Adrenal gland (tissue), 5 donors: ENCODE measurements at regions not wholly inside any gene's neighbourhood (a gene's known extent, or its start where the extent isn't known, plus 50 kb on each side); places are given as distances from the start of the nearest gene placed in this dataset.
A peak's percentile ranks its signal among the peaks of the same experiment; 100 is the strongest.

Experiments
- POLR2A ChIP-seq, 2 donors: fragments of 450-650 bp; IDR thresholded peaks; one replicate each; pipeline ENCODE4 v1.6.1; 2017; ENCODE audit warnings: antibody characterized with exemption in 2 of 2, mild to moderate bottlenecking in 2 of 2, moderate library complexity in 1 of 2
- TF ChIP-seq, protein P1 (sequence below), 6 experiments: fragments of 450-650 bp in 4 of 6; fragments of 200-600 bp in 2 of 6; sonication (generic) in 1 of 6; IDR thresholded peaks; 1 replicate in 5 of 6; 2 replicates in 1 of 6; pipeline versions ENCODE4 v1.5.1 to v1.8.0; 2016 to 2021; ENCODE audit warnings: antibody characterized with exemption in 6 of 6, mild to moderate bottlenecking in 2 of 6, moderate library complexity in 1 of 6
- donor health status: DM: no; HTN: no; CAD: no.

DNA sequence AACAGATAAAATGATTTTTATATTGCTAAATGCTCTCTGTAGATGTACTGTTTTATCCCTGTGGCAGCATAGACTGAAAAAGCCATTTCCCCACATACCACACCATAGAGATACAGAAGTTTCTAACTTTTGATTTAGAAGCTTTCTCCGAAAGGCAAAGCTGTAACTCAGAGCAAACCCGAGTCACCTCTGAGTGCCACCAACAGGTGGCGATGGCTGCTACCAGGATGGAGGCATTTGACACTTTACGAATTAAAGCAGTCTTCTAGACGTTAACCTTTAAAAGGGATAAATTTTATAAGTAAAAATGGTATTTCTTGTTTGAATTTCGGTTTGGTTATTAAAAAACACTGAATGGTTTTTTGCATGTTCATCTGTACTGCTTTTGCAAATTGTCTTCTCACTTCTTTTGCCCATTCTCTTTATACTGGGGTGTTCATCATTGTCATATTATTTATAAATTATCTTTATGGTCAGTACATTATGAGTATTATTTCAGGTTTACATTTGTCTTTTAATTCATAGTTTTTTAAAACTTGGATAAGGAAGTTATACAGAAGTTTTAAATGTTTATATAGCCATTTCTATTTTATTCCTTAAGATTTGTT lies 201.0 kb upstream of the CEP162 start:
- TF ChIP-seq, protein P1, sequence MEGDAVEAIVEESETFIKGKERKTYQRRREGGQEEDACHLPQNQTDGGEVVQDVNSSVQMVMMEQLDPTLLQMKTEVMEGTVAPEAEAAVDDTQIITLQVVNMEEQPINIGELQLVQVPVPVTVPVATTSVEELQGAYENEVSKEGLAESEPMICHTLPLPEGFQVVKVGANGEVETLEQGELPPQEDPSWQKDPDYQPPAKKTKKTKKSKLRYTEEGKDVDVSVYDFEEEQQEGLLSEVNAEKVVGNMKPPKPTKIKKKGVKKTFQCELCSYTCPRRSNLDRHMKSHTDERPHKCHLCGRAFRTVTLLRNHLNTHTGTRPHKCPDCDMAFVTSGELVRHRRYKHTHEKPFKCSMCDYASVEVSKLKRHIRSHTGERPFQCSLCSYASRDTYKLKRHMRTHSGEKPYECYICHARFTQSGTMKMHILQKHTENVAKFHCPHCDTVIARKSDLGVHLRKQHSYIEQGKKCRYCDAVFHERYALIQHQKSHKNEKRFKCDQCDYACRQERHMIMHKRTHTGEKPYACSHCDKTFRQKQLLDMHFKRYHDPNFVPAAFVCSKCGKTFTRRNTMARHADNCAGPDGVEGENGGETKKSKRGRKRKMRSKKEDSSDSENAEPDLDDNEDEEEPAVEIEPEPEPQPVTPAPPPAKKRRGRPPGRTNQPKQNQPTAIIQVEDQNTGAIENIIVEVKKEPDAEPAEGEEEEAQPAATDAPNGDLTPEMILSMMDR (IDR thresholded peaks at IDR 0.05) = peak; percentile 21 to 53 (median 44)
- no peak for TF ChIP-seq POLR2A (IDR thresholded peaks at IDR 0.05)
